Prostate gland (tissue), 2 donors: ENCODE measurements at regions not wholly inside any gene's neighbourhood (a gene's known extent, or its start where the extent isn't known, plus 50 kb on each side); places are given as distances from the start of the nearest gene placed in this dataset.

Experiments used
- CTCF ChIP-seq, 4 experiments: fragments of 200-600 bp in 2 of 4; fragments of 450-650 bp in 2 of 4; sonication (generic) in 2 of 4; IDR thresholded peaks; 1 replicate in 3 of 4; 2 replicates in 1 of 4; pipeline ENCODE4 v1.5.1; 2016 to 2019; ENCODE audit warnings: antibody characterized with exemption in 4 of 4, mild to moderate bottlenecking in 2 of 4, moderate library complexity in 2 of 4
- POLR2A ChIP-seq: fragments of 450-650 bp; IDR thresholded peaks from one replicate; pipeline ENCODE4 v1.6.1; 2016; ENCODE audit warnings: antibody characterized with exemption, mild to moderate bottlenecking
- POLR2AphosphoS5 ChIP-seq: sonication (generic); formaldehyde crosslinking; IDR thresholded peaks from one replicate; pipeline ENCODE4 v1.6.1; 2017; ENCODE audit warnings: antibody characterized with exemption

GRCh38 chr10:93147281-93147680 is 73.6 kb downstream of the CYP26A1 start:
- TF ChIP-seq CTCF (IDR thresholded peaks at IDR 0.05) (no peak), POLR2AphosphoS5 (no peak), POLR2A (no peak)
